HK-2 (cell line): ENCODE measurements at regions not wholly inside any gene's neighbourhood (a gene's known extent, or its start where the extent isn't known, plus 50 kb on each side); places are given as distances from the start of the nearest gene placed in this dataset.

Experiments
- DNase-seq: peaks from one replicate; pipeline ENCODE4 v3.0.0-alpha.2; 2018; ENCODE audit not compliant: unreplicated experiment

- DNase-seq: no peak
These were observed 93.6 kb upstream of the GPR139 start for GRCh38 chr16:20167323-20167722.

DNA sequence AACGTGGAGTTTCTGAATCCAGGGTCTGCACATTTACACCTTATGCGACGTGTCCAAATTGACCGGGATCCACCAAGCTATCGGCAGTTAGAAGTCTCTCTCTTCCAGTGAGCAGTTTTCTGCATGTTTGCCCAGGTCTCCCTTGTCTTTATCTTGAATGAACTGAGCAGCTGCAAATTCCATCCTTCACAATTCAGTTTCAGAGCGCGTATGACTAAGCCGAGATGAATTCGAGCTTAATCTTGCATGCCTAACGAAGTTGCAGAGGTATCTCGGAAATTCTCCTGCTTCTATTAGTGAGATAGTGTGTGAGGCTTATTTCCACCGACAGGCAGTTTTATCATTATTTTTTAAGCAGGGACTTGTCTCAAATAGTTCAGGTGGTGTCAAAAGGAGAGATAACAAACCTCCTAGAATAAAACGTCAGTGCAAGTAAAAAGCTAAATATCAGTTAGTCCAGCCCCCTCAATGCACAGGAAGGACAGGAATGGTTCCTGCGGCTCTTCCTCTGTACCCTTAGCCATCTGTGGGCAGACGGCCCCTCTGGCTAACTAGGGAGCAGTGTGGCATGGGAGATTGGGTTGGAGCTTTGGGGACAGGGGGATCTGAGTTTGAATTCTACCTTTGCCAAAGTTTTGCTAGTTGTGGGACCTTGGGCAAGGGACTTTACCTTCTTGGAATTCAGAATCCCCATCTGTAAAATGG lies 93.0 kb upstream of the GPR139 start:
- no peak for DNase-seq

DNA sequence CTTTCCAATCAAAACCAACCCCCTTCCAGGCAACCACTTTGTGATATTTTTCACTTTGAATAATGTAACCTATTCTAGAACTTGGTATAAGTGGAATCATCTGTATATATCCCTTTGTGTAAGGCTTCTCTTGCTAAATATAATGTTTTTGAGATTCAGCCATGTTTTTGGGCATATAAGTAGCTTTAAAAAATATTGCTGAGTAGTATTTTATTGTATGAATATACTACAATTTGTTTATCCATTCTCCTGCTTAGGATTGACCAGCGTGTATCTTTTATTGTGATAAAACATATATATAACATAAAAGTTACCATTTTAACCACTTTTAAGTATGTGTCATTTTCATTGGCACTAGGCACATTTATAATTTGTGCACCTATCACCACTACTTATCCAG lies 79.8 kb upstream of the GPR139 start:
- no peak for DNase-seq

- DNase-seq: no peak
These were observed 73.4 kb upstream of the GPR139 start for GRCh38 chr16:20147091-20147490.

- DNase-seq: no peak
These were observed 68.3 kb upstream of the GPR139 start for GRCh38 chr16:20141956-20142355.

DNA sequence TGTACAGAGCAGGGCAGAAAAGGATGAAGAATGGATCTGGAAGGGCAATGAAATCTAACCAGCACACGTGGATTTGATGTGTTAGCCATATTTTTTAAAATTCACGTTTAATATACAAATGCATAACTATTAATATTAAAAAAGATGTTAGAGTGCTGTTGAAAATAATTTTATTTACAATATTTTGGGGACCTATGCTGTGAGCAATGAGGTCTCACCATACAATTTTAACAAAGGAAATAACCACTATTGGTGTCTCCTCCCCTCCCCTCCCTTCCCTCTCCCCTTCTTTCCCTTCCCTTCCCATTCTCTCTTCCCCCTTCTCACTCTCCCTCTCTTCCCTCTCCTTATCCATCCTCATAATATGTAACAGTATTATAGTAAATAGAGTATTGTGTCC lies 64.2 kb upstream of the GPR139 start:
- no peak for DNase-seq

DNA sequence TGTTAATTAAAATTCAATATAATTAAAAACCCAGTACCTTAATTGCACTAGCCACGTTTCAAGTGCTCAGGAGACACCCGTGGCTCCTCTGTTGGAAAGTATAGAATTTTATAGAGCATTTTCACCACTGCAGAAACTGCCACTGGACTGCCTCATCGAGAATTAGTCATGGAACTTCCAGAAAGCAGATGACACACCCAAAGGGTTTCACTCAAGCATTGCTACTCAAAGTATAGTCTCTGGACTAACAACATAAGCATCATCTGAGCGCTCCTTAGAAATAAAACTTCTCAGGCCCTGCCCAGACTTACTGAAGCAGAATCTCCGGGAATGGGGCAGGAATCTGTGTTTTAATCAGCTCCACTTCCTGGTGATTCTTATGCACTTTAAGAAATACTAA lies 63.5 kb upstream of the GPR139 start:
- DNase-seq: no peak

DNA sequence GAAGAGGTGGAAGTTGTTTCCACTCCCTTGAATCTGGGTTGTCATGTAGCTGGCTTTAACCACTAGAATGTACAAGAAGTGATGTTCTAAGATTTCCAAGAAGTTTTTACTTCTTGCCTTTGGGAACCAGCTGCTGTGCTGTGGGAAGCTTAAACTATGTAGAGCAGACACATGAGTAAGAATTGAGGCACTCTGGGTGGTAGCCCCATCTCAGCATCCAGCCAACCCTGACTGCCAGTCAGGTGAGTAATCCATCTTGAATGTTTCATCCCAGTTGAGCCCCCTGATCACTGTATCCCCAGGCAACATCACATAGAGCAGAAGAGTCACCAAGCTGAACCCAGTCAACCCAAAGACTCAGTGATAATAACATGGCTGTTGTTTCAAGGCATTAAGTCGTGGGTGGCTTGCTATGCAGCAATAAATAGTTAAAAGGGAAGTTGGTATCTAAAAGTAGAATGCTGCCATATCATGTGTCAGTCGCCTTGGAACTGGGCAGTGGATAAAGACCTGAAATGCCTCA lies 62.8 kb upstream of the GPR139 start:
- no peak for DNase-seq

- no peak for DNase-seq
These were observed 55.7 kb upstream of the GPR139 start for GRCh38 chr16:20129375-20129774.
